ENCODE measurements at regions not wholly inside any gene's neighbourhood (a gene's known extent, or its start where the extent isn't known, plus 50 kb on each side); places are given as distances from the start of the nearest gene placed in this dataset.

DNA sequence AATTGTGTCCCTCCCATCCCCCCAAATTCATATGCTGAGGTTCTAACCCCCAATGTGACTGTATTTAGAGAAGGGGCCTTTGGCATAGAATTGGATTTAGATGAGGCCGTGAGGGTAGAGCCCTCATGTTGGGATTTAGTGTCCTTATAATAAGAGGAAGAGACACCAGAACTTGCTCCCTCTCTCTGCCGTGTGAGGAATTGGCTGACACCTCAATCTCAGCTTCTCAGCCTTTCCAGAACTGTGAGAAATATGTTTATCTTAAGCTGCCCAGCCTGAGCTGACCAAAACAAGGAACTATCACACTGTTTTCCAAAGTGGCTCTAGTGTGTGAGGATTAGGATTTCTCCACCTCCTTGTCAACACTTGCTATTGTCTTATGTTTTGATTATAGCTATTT, 400.0 kb upstream of the FZD8 start:
- BruUV-seq (replicated peaks) = no TSS peak

More for the DNA sequence above, 400.0 kb upstream of the FZD8 start:
- H3K4me2 ChIP-seq (ENCODE audit: insufficient read depth, low read length) = no peak overlapping the region
- intact Hi-C loops (cut with micrococcal nuclease) (no loop called here), dilution Hi-C loops (cut with MboI; ENCODE audit: extremely low pct_ligation_motif_present, low sequenced_read_pairs) (no loop called here)
- no peak for DNase-seq (ENCODE audit: low read depth, low spot score)
- no peak for TF ChIP-seq FOS (IDR thresholded peaks at IDR 0.05; ENCODE audit: borderline replicate concordance, insufficient read depth, low read length)
- TF ChIP-seq EZH2 (IDR thresholded peaks at IDR 0.05; ENCODE audit: borderline replicate concordance, low read depth, low read length, severe bottlenecking) = no peak
- TF ChIP-seq MYC (IDR thresholded peaks at IDR 0.05; ENCODE audit: low read depth, low read length) = no peak
- no peak for TF ChIP-seq JUN (IDR thresholded peaks at IDR 0.05; ENCODE audit: borderline replicate concordance, insufficient read depth, insufficient read length, low read depth)
- TF ChIP-seq GATA2 (IDR thresholded peaks at IDR 0.05; ENCODE audit: insufficient read depth, insufficient read length, low read depth, low read length) = no peak
- no peak for TF ChIP-seq POLR2AphosphoS5 (IDR thresholded peaks at IDR 0.05; ENCODE audit: insufficient read depth, low read depth, low read length)
- TF ChIP-seq CTCF (IDR thresholded peaks at IDR 0.05; ENCODE audit: extremely low read depth in 1 of 2, insufficient read depth in 1 of 2, low read depth in 1 of 2, low read length in 2 of 2) = no peak
- TF ChIP-seq POLR2A (IDR thresholded peaks at IDR 0.05; ENCODE audit: low read depth, low read length) = no peak
- TF ChIP-seq, protein P1, sequence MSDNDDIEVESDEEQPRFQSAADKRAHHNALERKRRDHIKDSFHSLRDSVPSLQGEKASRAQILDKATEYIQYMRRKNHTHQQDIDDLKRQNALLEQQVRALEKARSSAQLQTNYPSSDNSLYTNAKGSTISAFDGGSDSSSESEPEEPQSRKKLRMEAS (IDR thresholded peaks at IDR 0.05; ENCODE audit: insufficient read depth, insufficient read length) = no peak
- H4K20me1 ChIP-seq (replicated peaks; ENCODE audit: control insufficient read depth, extremely low read depth, insufficient read depth, low read length) = no peaks in the 10 kb centered on the region
- POLR2A ChIA-PET = no interaction called here
- no peaks in the 10 kb centered on the region for H3K9me3 ChIP-seq (replicated peaks; ENCODE audit: control insufficient read depth, insufficient read depth, low read length)
- H3K4me1 ChIP-seq (ENCODE audit: control insufficient read depth, extremely low read depth, insufficient read depth, low read length) = no peaks in the 10 kb centered on the region
- no peak overlapping the region for H2AFZ ChIP-seq (ENCODE audit: low read depth, low read length)
- H3K79me2 ChIP-seq (ENCODE audit: control insufficient read depth, insufficient read depth, low read length) = no peaks in the 10 kb centered on the region
- H3K9ac ChIP-seq (replicated peaks; ENCODE audit: extremely low read depth, insufficient read depth, low read length) = no peak overlapping the region
- no peaks in the 10 kb centered on the region for H3K9me1 ChIP-seq (replicated peaks; ENCODE audit: control insufficient read depth, extremely low read depth, insufficient read depth, low read length)
- no peaks in the 10 kb centered on the region for H3K36me3 ChIP-seq (ENCODE audit: control insufficient read depth in 2 of 2, extremely low read depth in 1 of 2, insufficient read depth in 2 of 2, low read length in 2 of 2)
- no peak overlapping the region for H3K4me3 ChIP-seq (replicated peaks in 1 of 3; ENCODE audit: insufficient read depth in 1 of 3, low read depth in 1 of 3, low read length in 3 of 3)
- CTCF ChIA-PET = interaction anchor here (0.8 to 1.8 kb wide), 2 partner anchors 10 to 325 kb away, joined by 3 to 8 read pairs; no protein-coding TSS in a partner anchor
- no peak for FAIRE-seq
- peaks cover 0 to 3% of the 10 kb centered on the region in 2 experiments for H3K27me3 ChIP-seq (ENCODE audit: control insufficient read depth in 2 of 2, insufficient read depth in 2 of 2, low read length in 2 of 2)
- H3K27ac ChIP-seq (ENCODE audit: insufficient read depth, low read depth, low read length) = no peak overlapping the region

Measured in endothelial cell of umbilical vein (primary cell).